ENCODE measurements at regions not wholly inside any gene's neighbourhood (a gene's known extent, or its start where the extent isn't known, plus 50 kb on each side); places are given as distances from the start of the nearest gene placed in this dataset.

DNA sequence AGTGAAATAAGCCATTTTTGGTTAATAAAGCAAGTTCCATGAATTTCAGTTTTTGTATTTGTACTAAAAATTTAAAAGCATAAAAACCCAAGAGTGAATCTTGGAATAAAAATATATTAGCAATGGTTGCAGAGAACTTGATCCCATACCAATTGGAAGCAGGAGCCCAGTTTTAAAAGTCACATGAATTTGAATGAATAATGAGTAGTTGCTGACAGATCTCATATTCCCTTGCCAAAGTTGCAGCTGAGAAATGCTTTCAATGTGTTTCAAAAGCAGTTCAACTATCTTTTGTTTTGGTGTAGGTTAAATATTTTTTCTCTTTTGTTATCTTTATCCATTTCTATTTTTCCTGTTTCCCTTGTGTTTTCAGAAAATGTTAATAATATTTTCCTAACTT, 818.6 kb downstream of the CDH18 start:
- no peak overlapping the region for H3K4ac ChIP-seq (replicated peaks; ENCODE audit: insufficient read length, low read depth, low read length)
- FAIRE-seq, result no peak
- no peak overlapping the region for H4K5ac ChIP-seq (ENCODE audit: insufficient read length, low read depth, low read length)
- no peak overlapping the region for H2BK20ac ChIP-seq (ENCODE audit: low read length)
- H3K27ac ChIP-seq (ENCODE audit: low read depth, low read length), result no peak overlapping the region
- no peak overlapping the region for H2AFZ ChIP-seq (ENCODE audit: low read length)
- H3K9ac ChIP-seq (replicated peaks in 1 of 4; ENCODE audit: extremely low read depth in 1 of 4, low read depth in 3 of 4, low read length in 3 of 4), result no peak overlapping the region
- ChIA-PET CTCF (ENCODE audit: partially characterized antibody) (no interaction called here), POLR2A (ENCODE audit: partially characterized antibody) (no interaction called here)
- no peak overlapping the region for H4K8ac ChIP-seq (ENCODE audit: extremely low read depth, insufficient read depth, low read length)
- H3K4me3 ChIP-seq (ENCODE audit: extremely low read depth in 1 of 4, insufficient read depth in 2 of 4, low read depth in 3 of 4, low read length in 4 of 4), result no peak overlapping the region
- no peaks in the 10 kb centered on the region for H3K36me3 ChIP-seq (ENCODE audit: control insufficient read depth in 2 of 4, insufficient read depth in 4 of 4, low read length in 3 of 4)
- H3K79me1 ChIP-seq (ENCODE audit: low read depth, low read length), result no peaks in the 10 kb centered on the region
- H3K23me2 ChIP-seq (ENCODE audit: low read depth, low read length), result no peaks in the 10 kb centered on the region
- no peak overlapping the region for H3K14ac ChIP-seq (ENCODE audit: insufficient read length)
- H3K79me2 ChIP-seq (ENCODE audit: control insufficient read depth in 1 of 2, insufficient read depth in 2 of 2, low read length in 2 of 2), result no peaks in the 10 kb centered on the region
- no peak overlapping the region for H2BK5ac ChIP-seq (ENCODE audit: low read depth, low read length)
- no peaks in the 10 kb centered on the region for H4K20me1 ChIP-seq (replicated peaks in 1 of 2; ENCODE audit: control insufficient read depth in 1 of 2, insufficient read depth in 2 of 2, low read length in 2 of 2)
- H3K23ac ChIP-seq (ENCODE audit: insufficient read length), result no peak overlapping the region
- no peaks in the 10 kb centered on the region for H3K9me3 ChIP-seq (ENCODE audit: insufficient read depth in 2 of 2, low read depth in 1 of 2, low read length in 1 of 2)
- H3K56ac ChIP-seq (replicated peaks; ENCODE audit: insufficient read length, low read depth, low read length), result no peak overlapping the region
- no peak overlapping the region for H2BK15ac ChIP-seq (ENCODE audit: low read length)
- DNase-seq (ENCODE audit: low read depth in 1 of 2, low spot score in 2 of 2), result no peak
- no peaks in the 10 kb centered on the region for H3K27me3 ChIP-seq (replicated peaks in 1 of 4; ENCODE audit: control insufficient read depth in 3 of 4, extremely low read depth in 1 of 4, insufficient read depth in 3 of 4, low read length in 3 of 4)
- H2BK120ac ChIP-seq (replicated peaks; ENCODE audit: low read depth, low read length), result no peak overlapping the region
- no peak overlapping the region for H2AK5ac ChIP-seq (ENCODE audit: low read depth, low read length)
- no peak overlapping the region for H3K4me2 ChIP-seq (ENCODE audit: insufficient read depth in 1 of 2, low read depth in 2 of 2, low read length in 2 of 2)
- H4K91ac ChIP-seq (replicated peaks; ENCODE audit: insufficient read length, low read length), result no peak overlapping the region
- no peak for TF ChIP-seq SP2 (IDR thresholded peaks at IDR 0.05; ENCODE audit: low read length)
- no peak overlapping the region for H2BK12ac ChIP-seq (ENCODE audit: low read depth, low read length)
- no peaks in the 10 kb centered on the region for H3K4me1 ChIP-seq (replicated peaks in 1 of 4; ENCODE audit: control insufficient read depth in 3 of 4, insufficient read depth in 4 of 4, low read length in 3 of 4)
- no peak overlapping the region for H3K18ac ChIP-seq (ENCODE audit: extremely low read depth, low read length)

All from H1 (cell line).